ENCODE measurements at regions not wholly inside any gene's neighbourhood (a gene's known extent, or its start where the extent isn't known, plus 50 kb on each side); places are given as distances from the start of the nearest gene placed in this dataset.

- DNase-seq, result no peak
These were observed 179.0 kb upstream of the NMUR2 start for GRCh38 chr5:152584103-152584502.

GRCh38 chr5:152592416-152592815 lies 187.3 kb upstream of the NMUR2 start:
- no peaks in the 10 kb centered on the region for H3K4me1 ChIP-seq
- H3K27ac ChIP-seq, result no peak overlapping the region
- no peaks in the 10 kb centered on the region for H3K36me3 ChIP-seq
- DNase-seq, result no peak
- H3K9me3 ChIP-seq, result no peaks in the 10 kb centered on the region
- H3K4me3 ChIP-seq, result no peak overlapping the region
- TF ChIP-seq CTCF (IDR thresholded peaks at IDR 0.05), result no peak
- no peak for TF ChIP-seq POLR2A (IDR thresholded peaks at IDR 0.05)
- H3K27me3 ChIP-seq, result no peaks in the 10 kb centered on the region

More at GRCh38 chr5:152584103-152584502, 179.0 kb upstream of the NMUR2 start:
- H3K4me1 ChIP-seq, result no peaks in the 10 kb centered on the region
- no peaks in the 10 kb centered on the region for H3K27me3 ChIP-seq
- TF ChIP-seq POLR2A (IDR thresholded peaks at IDR 0.05) (no peak), CTCF (IDR thresholded peaks at IDR 0.05) (no peak)
- no peak overlapping the region for H3K4me3 ChIP-seq
- no peak overlapping the region for H3K27ac ChIP-seq
- H3K36me3 ChIP-seq, result no peaks in the 10 kb centered on the region
- H3K9me3 ChIP-seq, result no peaks in the 10 kb centered on the region

- H3K27me3 ChIP-seq, result no peaks in the 10 kb centered on the region
- H3K9me3 ChIP-seq, result no peaks in the 10 kb centered on the region
- no peaks in the 10 kb centered on the region for H3K36me3 ChIP-seq
- TF ChIP-seq POLR2A (IDR thresholded peaks at IDR 0.05) (no peak), CTCF (IDR thresholded peaks at IDR 0.05) (no peak)
- no peak for DNase-seq
- no peak overlapping the region for H3K4me3 ChIP-seq
- no peaks in the 10 kb centered on the region for H3K4me1 ChIP-seq
- no peak overlapping the region for H3K27ac ChIP-seq
These were observed 188.3 kb upstream of the NMUR2 start for GRCh38 chr5:152593388-152593787.

- Histone ChIP-seq H3K27me3 (no peaks in the 10 kb centered on the region), H3K4me1 (no peaks in the 10 kb centered on the region), H3K4me3 (no peak overlapping the region), H3K27ac (no peak overlapping the region), H3K9me3 (no peaks in the 10 kb centered on the region), H3K36me3 (no peaks in the 10 kb centered on the region)
- TF ChIP-seq POLR2A (IDR thresholded peaks at IDR 0.05) (no peak), CTCF (IDR thresholded peaks at IDR 0.05) (no peak)
- DNase-seq, result no peak
These were observed 190.3 kb upstream of the NMUR2 start for GRCh38 chr5:152595405-152595804.

GRCh38 chr5:152599096-152599495 lies 194.0 kb upstream of the NMUR2 start:
- no peak for TF ChIP-seq POLR2A (IDR thresholded peaks at IDR 0.05)
- TF ChIP-seq CTCF (IDR thresholded peaks at IDR 0.05), result no peak
- Histone ChIP-seq H3K27me3 (no peaks in the 10 kb centered on the region), H3K4me1 (no peaks in the 10 kb centered on the region)

More at GRCh38 chr5:152599096-152599495, 194.0 kb upstream of the NMUR2 start:
- Histone ChIP-seq H3K9me3 (no peaks in the 10 kb centered on the region), H3K4me3 (no peak overlapping the region), H3K36me3 (no peaks in the 10 kb centered on the region), H3K27ac (no peak overlapping the region)
- DNase-seq, result no peak

All from Peyer's patch (tissue), 4 donors.